ENCODE measurements at regions not wholly inside any gene's neighbourhood (a gene's known extent, or its start where the extent isn't known, plus 50 kb on each side); places are given as distances from the start of the nearest gene placed in this dataset.

DNA sequence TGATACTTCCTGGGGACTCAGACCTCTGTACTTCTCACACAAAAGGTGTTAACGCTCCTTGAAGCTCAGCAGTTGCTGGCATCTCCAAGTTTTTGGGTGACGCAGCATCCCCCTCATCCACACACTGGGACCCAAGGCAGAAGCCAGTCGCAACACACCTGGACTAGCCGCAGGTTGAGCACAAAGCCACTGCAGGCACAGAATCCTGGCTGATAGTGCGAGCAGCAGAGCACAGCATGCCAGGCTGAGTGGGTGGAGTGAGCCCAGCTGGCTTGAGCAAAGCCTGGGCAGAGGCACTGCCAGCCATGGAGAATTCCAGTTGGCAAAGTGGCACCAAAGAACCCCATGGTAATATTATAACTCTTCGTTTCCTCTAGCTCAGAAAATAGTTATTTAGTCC lies 873.2 kb upstream of the NDST4 start:
- TF ChIP-seq, protein P1, sequence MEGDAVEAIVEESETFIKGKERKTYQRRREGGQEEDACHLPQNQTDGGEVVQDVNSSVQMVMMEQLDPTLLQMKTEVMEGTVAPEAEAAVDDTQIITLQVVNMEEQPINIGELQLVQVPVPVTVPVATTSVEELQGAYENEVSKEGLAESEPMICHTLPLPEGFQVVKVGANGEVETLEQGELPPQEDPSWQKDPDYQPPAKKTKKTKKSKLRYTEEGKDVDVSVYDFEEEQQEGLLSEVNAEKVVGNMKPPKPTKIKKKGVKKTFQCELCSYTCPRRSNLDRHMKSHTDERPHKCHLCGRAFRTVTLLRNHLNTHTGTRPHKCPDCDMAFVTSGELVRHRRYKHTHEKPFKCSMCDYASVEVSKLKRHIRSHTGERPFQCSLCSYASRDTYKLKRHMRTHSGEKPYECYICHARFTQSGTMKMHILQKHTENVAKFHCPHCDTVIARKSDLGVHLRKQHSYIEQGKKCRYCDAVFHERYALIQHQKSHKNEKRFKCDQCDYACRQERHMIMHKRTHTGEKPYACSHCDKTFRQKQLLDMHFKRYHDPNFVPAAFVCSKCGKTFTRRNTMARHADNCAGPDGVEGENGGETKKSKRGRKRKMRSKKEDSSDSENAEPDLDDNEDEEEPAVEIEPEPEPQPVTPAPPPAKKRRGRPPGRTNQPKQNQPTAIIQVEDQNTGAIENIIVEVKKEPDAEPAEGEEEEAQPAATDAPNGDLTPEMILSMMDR (IDR thresholded peaks at IDR 0.05; ENCODE audit: poor library complexity), result no peak
- TF ChIP-seq EZH2 (IDR thresholded peaks at IDR 0.05; ENCODE audit: borderline replicate concordance), result no peak

Data from hepatocyte (in vitro differentiated cells).